Motor neuron (in vitro differentiated cells): ENCODE measurements at regions not wholly inside any gene's neighbourhood (a gene's known extent, or its start where the extent isn't known, plus 50 kb on each side); places are given as distances from the start of the nearest gene placed in this dataset.
"Not testable (repeated sequence)": the region's sequence is repeated elsewhere in the genome, so short reads cannot be mapped to it uniquely, and the experiment has no call there.

ENCODE experiments used
- ATAC-seq, 8 experiments: fragments of 200-7000 bp; cut with Tn5 transposase; replicated peaks in 6 of 8; 2 replicates each; pipeline ENCODE4 v1.8.0; 2021; ENCODE audit warnings: mild to moderate bottlenecking in 8 of 8, moderate library complexity in 8 of 8
- H3K27ac ChIP-seq, 2 donors: fragments of 250-450 bp; sonication (Bioruptor Pico); 2 replicates each; pipeline ENCODE4 v1.9.0; 2021; ENCODE audit warnings: antibody characterized with exemption in 2 of 2, mild to moderate bottlenecking in 2 of 2, moderate library complexity in 1 of 2
- H3K4me1 ChIP-seq, 2 donors: fragments of 250-450 bp; sonication (Bioruptor Pico); replicated peaks in 1 of 2; 2 replicates each; pipeline ENCODE4 v1.6.1; 2021; ENCODE audit warnings: antibody characterized with exemption in 2 of 2, mild to moderate bottlenecking in 2 of 2, moderate library complexity in 1 of 2
- H3K4me3 ChIP-seq, 5 donors: fragments of 250-450 bp; sonication (Bioruptor Pico); 2 replicates each; pipeline ENCODE4 v1.9.0; 2021; ENCODE audit warnings: antibody characterized with exemption in 5 of 5, mild to moderate bottlenecking in 5 of 5, moderate library complexity in 4 of 5
- WGBS, 10 experiments: fragments of 450-650 bp; shearing (Covaris generic); methylation state at CpG; one replicate each; pipeline ENCODE4 v1.0.0; 2022; 5-methylcytosine and 5-hydroxymethylcytosine counted together
- in situ Hi-C, 9 experiments: fragments of 400-800 bp; cut with MboI; loops; one replicate each; pipeline ENCODE4 v1.15.0; 2021; ENCODE audit warnings: low sequenced_read_pairs in 9 of 9, low pct_unique_long_range_greater_than_20kb in 2 of 9; ENCODE audit not compliant: unreplicated experiment in 9 of 9

DNA sequence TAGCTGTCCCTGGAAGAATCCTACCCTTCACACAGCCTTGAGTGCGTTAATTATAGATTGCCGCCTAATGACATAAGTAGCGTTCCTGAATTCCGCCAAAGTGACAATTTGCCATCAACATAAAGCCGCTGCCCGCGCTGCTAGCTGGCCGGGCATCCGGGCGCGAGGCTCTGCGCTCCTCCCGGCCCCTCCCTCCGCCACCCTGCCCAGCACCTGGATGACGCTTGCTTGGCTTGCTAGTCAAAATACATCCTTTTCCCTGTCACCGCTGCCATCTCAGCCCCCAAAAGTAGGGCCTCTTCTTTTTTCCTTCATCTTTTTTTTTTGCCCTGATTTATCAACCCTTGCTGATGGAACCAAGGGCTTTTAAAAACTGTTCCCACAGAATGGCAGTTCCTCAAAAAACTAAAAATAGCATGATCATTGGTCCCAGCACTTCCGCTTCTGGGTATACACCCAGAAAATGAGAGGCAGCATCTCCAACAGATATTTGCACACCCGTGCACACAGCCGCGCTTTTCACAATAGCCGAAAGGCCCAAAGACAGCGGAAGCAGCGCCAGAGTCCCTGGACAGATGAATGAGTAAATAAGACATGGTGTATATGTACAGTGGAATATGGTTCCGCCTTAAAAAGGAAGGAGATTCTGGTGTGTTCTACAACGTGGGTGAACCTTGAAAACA, 235.2 kb downstream of the BCL11B start:
- 82 to 100% (median 89%) methylated on average over 1 to 15 of the region's 25 CpGs; no CpG with 5 or more reads in 2 of the 10 experiments for WGBS, 10 experiments
- in situ Hi-C loops = no loop called here
- no peak overlapping the region for H3K27ac ChIP-seq

DNA sequence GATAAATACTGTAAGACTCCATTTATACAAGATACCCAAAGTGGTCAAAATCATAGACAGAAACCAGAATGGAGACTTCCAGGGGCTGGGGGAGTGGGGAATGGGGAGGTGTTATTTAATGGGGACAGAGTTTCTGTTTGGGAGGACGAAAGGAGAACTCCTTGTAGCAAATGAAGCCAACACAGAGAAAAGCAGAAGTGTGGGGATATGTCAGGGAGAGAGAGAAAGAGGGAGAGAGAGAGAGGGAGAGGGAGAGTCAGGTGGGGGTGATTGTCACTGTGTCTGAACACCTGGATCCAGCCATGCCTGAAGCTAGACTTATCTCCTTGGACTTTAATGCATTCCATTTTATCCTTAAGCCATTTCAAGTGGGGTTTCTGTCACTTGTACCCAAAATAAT, 234.7 kb downstream of the BCL11B start:
- ATAC-seq, in situ Hi-C loops, H3K4me3 ChIP-seq, H3K27ac ChIP-seq: not testable (repeated sequence)
- WGBS, 10 experiments = no CpG with 5 or more reads among the region's 1 CpG
- peaks cover 4 to 11% of the 10 kb centered on the region in 2 donors for H3K4me1 ChIP-seq

More for the DNA sequence above, 235.2 kb downstream of the BCL11B start:
- peak in 1 of 8 experiments; percentile 10 for ATAC-seq
- Histone ChIP-seq H3K4me3 (no peak overlapping the region), H3K4me1 (peaks cover 10 to 16% of the 10 kb centered on the region in 2 donors)

DNA sequence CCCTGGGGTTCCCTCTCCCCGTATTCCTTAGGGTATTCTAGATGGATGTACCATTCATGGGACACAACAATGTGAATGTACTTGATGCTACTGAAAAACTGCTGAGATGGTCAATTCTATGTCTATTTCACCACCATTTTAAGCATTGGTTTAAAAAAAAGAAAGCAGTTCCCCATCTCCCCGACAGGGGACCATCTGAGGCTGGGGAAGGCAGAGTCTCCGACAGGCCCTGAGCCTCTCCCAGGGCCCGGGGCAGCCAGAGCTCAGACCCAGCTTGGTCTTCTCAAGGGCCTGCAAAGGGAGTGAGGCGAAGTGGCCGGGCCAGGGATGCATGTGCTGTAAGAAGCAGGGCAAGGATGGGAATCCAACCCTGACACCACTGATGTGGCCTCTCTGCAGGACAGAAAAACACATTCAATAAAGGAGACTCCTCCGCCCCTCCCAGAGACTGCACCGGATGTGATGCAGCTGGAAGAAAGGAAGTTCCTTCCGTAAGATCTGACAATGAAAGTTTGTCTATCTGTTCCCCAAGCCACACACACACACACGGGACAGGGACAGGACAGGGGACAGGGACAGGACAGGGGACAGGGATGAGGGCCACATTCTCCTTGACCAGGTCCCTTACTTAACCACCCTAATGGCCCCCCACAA, 234.1 kb downstream of the BCL11B start:
- 79 to 100% (median 100%) methylated on average over 1 to 6 of the region's 10 CpGs; no CpG with 5 or more reads in 5 of the 10 experiments for WGBS, 10 experiments
- peaks cover 0 to 5% of the 10 kb centered on the region in 2 donors for H3K4me1 ChIP-seq
- no peak overlapping the region for H3K4me3 ChIP-seq
- in situ Hi-C loops = no loop called here
- H3K27ac ChIP-seq = no peak overlapping the region
- ATAC-seq = no peak

DNA sequence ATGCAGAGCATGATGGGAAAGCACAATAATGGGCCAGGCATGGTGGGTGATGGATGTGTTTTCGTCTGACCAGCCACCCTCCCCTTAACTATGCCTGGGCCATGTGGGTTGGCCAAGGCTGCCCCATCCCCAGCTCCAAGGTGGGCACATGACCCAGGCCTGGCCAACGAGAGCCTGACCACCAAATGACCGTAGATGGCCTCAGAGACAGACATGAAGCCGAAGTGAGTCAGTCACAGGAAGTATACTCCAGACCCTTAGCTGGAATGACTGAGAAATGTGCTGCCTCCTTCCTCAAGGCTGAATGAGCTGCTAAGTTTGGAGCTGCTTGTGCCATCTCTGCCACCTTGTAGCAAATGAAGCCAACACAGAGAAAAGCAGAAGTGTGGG, 233.6 kb downstream of the BCL11B start:
- Histone ChIP-seq H3K27ac (no peak overlapping the region), H3K4me1 (no peaks in the 10 kb centered on the region), H3K4me3 (no peak overlapping the region)
- ATAC-seq = no peak
- 0 to 100% (median 44%) methylated on average over 1 to 2 of the region's 4 CpGs; no CpG with 5 or more reads in 4 of the 10 experiments for WGBS, 10 experiments
- in situ Hi-C loops = no loop called here

DNA sequence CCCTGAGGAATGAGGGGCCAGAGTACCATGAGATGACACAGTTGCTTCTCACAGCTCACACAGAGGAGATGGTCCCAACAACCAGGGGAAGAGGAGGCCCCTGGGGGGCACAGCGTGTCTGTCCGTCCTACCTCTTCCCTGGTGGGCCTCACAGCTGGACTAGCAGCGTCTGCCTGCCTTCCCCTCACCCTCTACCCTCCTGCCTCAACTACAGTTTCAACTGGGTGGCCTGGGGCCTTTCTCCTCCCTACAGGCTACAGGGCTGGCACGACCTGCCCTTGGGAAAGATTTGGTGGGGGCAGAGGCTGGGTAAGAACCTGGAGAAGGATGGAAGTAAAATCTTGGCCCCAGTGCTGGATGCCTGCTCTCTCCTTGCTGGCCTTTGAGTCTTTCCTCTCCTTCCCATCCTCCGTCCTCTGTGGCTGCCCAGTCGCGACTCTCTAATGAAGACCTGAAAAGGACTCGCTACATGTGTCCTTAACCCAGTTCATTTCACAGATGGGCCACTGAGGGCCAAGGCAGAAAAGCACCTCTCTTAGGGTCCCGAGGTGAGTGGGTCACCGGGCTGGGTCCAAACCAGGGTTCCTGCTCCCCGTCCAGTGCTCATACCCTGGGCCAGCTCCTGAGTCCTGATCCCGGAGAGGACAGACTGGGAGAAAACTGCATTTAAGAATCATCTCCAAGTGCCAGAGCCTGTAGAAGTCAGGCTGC, 232.5 kb downstream of the BCL11B start:
- no peak overlapping the region for H3K4me3 ChIP-seq
- WGBS, 10 experiments = 76 to 100% (median 83%) methylated on average over 1 to 8 of the region's 12 CpGs; no CpG with 5 or more reads in 2 of the 10 experiments
- ATAC-seq = no peak
- in situ Hi-C loops = no loop called here
- H3K27ac ChIP-seq = no peak overlapping the region
- H3K4me1 ChIP-seq = no peaks in the 10 kb centered on the region

DNA sequence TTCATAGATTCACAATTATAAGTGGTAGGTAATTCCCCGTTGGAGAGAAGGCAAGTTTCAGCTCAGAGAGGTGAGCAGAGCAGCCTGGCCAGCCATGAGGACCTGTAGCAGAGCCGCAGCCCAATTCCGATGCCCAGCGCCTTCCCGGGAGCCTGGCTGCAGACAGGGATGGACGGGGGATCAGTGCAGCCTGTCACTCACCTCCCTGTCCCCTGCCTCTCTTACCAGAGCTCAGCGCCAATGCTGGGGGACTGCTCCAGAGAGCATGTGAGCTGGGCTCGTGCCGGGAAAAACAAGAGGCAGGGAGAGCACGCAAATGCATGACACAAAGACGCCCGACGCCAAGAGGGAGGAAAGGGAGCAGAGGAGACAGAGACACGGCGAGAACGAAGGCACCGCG, 231.9 kb downstream of the BCL11B start:
- WGBS, 10 experiments = 45 to 89% (median 80%) methylated on average over 1 to 11 of the region's 18 CpGs; no CpG with 5 or more reads in 3 of the 10 experiments
- peak in 1 of 8 experiments; percentile 18 for ATAC-seq
- Histone ChIP-seq H3K4me3 (no peak overlapping the region), H3K27ac (no peak overlapping the region), H3K4me1 (no peaks in the 10 kb centered on the region)
- in situ Hi-C loops = no loop called here

DNA sequence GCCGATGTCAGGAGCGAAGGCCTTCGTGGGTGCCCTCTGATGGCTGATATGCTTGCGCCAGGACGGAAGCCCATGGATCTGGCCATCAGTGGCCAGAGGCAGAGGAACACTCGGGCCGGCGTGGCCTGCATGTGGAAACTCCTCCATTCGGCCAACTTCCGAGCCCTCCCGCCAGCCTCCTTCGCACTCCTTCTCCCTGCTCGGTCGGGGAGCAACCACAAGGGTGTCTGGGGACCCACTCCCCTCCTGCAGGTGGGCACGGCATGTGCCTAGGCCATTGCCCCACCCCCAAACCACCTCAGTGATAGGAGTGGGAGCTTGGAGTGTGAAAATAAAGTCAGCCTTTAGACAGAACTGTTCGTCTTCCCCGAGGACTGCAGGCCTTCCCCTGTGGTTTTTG, 231.3 kb downstream of the BCL11B start:
- 81 to 100% (median 95%) methylated on average over 4 to 5 of the region's 17 CpGs; no CpG with 5 or more reads in 7 of the 10 experiments for WGBS, 10 experiments
- ATAC-seq = no peak
- H3K4me1 ChIP-seq = no peaks in the 10 kb centered on the region
- in situ Hi-C loops = no loop called here
- H3K4me3 ChIP-seq = no peak overlapping the region
- H3K27ac ChIP-seq = no peak overlapping the region

DNA sequence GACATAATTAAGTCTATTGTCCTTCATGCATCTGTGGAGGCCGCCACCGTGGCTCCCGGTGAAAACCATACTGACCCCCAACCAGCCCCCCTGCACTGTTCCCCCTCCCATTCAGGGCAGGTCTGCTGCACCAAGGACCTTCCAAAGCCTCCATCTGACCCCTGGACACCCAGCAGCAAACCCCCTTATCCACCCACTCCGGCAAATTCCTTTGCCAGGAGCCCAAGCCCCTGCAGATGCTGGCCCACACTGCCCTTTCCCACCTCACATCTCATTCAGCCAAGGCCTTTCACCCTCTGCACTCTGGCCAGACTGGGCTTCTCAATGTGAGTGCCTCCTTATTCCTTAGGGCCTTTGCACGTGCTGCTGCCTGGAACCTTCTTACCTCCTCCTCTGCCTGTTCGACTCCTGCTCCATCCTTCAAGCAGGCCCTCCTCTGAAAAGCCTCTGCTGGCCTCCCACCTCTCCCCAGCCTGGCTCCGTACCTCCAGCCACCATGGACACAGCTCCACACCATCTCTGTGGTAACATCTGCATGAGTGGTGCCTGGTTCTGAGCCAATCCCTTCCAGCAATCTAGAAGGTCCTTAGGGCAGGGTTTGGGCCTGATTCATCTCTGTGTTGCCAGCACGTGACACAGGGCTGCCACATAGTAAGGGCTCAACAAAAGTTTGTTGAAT, 230.7 kb downstream of the BCL11B start:
- Histone ChIP-seq H3K4me3 (no peak overlapping the region), H3K27ac (no peak overlapping the region), H3K4me1 (no peaks in the 10 kb centered on the region)
- in situ Hi-C loops = no loop called here
- WGBS, 10 experiments = 0 to 83% (median 80%) methylated on average over 1 to 2 of the region's 8 CpGs; no CpG with 5 or more reads in 5 of the 10 experiments
- no peak for ATAC-seq

DNA sequence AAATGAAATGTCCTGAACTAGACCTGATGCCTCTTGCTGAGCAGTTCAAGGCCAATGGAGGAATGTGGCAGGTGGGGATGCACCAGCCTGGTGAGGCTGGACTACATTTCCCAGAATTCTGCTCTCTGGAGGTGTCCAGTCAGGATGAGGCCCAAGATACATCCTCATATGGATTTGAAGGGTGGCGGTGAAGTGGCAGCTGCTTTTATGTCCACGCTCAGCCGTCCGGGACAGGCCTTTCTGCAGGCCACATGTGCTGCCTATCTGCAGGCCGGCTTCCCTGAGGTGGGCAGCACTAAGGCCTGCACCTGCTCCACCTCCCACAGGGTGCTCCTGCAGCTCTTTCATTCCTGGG, 230.2 kb downstream of the BCL11B start:
- no peak overlapping the region for H3K27ac ChIP-seq
- 83 to 100% (median 92%) methylated on average over 1 to 4 of the region's 5 CpGs; no CpG with 5 or more reads in 7 of the 10 experiments for WGBS, 10 experiments
- no peak overlapping the region for H3K4me3 ChIP-seq
- in situ Hi-C loops = no loop called here
- H3K4me1 ChIP-seq = no peaks in the 10 kb centered on the region
- ATAC-seq = no peak

DNA sequence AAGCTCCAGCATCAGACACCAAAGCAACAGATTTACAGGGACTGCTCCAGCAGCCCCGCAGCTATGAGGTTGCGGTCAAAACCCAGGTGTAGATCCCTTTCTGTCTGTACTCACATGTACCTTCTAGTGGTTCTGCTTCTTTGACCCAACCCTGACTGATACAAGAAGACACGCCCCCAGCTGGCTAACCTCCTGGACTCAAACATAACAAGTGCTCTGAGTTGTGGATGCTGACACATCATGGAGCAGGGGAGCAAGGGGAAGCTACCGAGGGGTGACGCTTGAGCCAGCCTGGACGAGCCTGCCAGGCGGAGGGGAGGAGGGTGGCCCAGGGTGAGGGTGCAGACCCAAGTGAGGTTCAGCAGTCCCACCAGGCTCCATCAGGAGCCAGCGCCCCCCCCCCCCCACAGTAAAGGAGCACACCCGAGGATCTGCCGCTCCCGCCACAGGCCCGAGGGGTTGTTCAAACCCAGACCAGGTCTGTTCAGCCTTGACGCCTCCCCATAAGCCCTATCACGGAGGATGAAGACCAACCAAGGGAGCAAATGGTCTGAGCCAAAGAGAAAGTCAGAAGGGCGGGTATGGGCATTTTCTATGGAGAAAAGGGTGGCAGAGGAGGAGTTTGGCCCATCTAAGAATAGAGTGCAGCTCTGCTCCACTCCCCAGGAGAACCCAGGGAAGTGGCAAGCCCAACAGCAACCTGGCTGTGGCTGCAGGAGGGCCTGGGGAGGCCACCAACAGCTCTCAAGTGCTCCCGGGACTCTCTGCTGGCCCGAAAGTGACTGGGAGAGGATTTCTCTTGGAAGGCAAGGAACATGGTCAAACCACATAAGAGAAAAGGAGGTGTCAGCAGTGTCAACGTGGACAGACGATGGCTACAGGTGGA, 229.4 kb downstream of the BCL11B start:
- 20 to 100% (median 88%) methylated on average over 1 to 12 of the region's 19 CpGs; no CpG with 5 or more reads in 2 of the 10 experiments for WGBS, 10 experiments
- no peak for ATAC-seq
- Histone ChIP-seq H3K4me3 (no peak overlapping the region), H3K4me1 (no peaks in the 10 kb centered on the region), H3K27ac (no peak overlapping the region)
- in situ Hi-C loops = no loop called here

DNA sequence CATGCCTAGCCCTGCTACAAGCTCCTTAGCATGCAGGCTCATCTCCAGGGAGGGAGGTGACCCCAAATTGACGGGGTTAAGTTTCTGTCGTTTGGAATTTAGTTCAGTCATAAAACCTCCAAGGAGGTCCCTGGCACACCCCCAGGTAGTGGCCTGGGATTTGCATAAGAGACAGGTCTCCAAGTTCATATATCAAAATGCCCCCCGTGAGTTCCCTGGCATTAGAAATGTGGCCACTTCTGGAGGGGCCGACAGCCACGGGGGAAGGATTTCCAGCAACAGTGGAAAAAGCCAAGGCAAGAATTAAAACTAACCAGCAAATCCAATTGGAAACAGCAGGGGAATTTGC, 228.8 kb downstream of the BCL11B start:
- no peaks in the 10 kb centered on the region for H3K4me1 ChIP-seq
- ATAC-seq = no peak
- no peak overlapping the region for H3K4me3 ChIP-seq
- WGBS, 10 experiments = 0 to 86% (median 6%) methylated on average over 1 to 4 of the region's 5 CpGs; no CpG with 5 or more reads in 5 of the 10 experiments
- no peak overlapping the region for H3K27ac ChIP-seq
- in situ Hi-C loops = no loop called here

DNA sequence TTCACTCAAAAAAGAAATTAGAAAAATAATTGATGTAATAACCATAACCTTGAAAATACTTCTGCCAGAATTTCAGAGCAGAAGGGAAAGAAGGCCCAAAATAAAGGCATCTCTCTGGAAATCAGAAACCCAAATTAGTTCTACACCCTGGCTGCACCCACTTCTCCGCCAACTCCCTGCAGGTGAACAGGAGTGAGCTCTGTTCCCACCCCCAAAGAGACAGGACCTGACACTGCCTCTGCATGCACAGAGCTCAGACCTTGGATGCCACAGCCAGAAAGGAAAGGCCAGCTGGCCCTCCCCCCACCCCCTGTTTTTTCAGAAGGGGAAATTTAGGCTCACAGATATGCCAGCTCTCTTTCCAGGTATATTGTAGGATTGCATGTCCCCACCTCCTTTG, 228.2 kb downstream of the BCL11B start:
- Histone ChIP-seq H3K4me3 (no peak overlapping the region), H3K4me1 (no peaks in the 10 kb centered on the region), H3K27ac (no peak overlapping the region)
- no peak for ATAC-seq
- in situ Hi-C loops = no loop called here
- WGBS, 10 experiments = 60 to 100% (median 82%) methylated on average over 1 of the region's 1 CpG; no CpG with 5 or more reads in 6 of the 10 experiments
